ENCODE measurements at regions not wholly inside any gene's neighbourhood (a gene's known extent, or its start where the extent isn't known, plus 50 kb on each side); places are given as distances from the start of the nearest gene placed in this dataset.

DNA sequence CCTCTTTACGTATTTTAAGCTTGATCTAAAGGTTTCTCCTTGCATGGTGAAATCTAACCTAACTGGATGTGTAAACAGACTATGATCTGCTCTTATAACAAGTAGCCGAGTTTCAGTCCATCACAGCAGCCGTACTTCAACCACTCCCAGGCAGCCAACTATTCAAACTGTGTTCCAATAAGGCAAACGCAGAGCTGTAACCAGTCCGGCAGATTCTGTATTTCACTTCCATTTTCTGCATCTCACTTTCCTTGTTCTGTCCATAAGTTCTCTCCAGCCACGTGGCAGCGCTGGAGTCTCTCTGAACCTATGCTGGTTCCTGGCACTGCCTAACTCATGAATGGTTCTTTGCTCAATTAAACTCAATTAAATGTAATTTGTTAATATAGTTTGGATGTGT, 132.6 kb downstream of the FHDC1 start:
- no peaks in the 10 kb centered on the region for H3K9me2 ChIP-seq (ENCODE audit: insufficient read depth, low read length)
- no peak for TF ChIP-seq EZH2phosphoT487 (IDR thresholded peaks at IDR 0.05; ENCODE audit: borderline replicate concordance, low read depth, low read length)
- TF ChIP-seq, protein P1, sequence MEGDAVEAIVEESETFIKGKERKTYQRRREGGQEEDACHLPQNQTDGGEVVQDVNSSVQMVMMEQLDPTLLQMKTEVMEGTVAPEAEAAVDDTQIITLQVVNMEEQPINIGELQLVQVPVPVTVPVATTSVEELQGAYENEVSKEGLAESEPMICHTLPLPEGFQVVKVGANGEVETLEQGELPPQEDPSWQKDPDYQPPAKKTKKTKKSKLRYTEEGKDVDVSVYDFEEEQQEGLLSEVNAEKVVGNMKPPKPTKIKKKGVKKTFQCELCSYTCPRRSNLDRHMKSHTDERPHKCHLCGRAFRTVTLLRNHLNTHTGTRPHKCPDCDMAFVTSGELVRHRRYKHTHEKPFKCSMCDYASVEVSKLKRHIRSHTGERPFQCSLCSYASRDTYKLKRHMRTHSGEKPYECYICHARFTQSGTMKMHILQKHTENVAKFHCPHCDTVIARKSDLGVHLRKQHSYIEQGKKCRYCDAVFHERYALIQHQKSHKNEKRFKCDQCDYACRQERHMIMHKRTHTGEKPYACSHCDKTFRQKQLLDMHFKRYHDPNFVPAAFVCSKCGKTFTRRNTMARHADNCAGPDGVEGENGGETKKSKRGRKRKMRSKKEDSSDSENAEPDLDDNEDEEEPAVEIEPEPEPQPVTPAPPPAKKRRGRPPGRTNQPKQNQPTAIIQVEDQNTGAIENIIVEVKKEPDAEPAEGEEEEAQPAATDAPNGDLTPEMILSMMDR (conservative IDR thresholded peaks at IDR 0.05; ENCODE audit: low read length): no peak
- H4K20me1 ChIP-seq (ENCODE audit: insufficient read depth, low read length): no peaks in the 10 kb centered on the region
- no peaks in the 10 kb centered on the region for H3K36me3 ChIP-seq (ENCODE audit: insufficient read depth, low read length)
- H3K4me3 ChIP-seq (ENCODE audit: low read depth, low read length, poor library complexity, severe bottlenecking): no peak overlapping the region
- H2AFZ ChIP-seq (ENCODE audit: low read length): no peak overlapping the region
- H3K27ac ChIP-seq (ENCODE audit: low read depth, low read length, poor library complexity, severe bottlenecking): no peak overlapping the region
- POLR2A ChIA-PET: interaction anchor here (0.7 kb wide), 1 partner anchor 162 kb away, joined by 3 read pairs; no protein-coding TSS in a partner anchor
- BruUV-seq (replicated peaks): no TSS peak
- no peaks in the 10 kb centered on the region for H3K4me1 ChIP-seq (ENCODE audit: insufficient read depth, low read length, poor library complexity, severe bottlenecking)
- no peak overlapping the region for H3K4me2 ChIP-seq (ENCODE audit: low read length)
- no peaks in the 10 kb centered on the region for H3K79me2 ChIP-seq (ENCODE audit: insufficient read depth, low read depth, low read length)
- no peak for DNase-seq (ENCODE audit: low spot score)
- H3K9me3 ChIP-seq (ENCODE audit: low read length): no peaks in the 10 kb centered on the region
- CTCF ChIA-PET (ENCODE audit: unreplicated experiment): no interaction called here
- intact Hi-C loops (cut with micrococcal nuclease; ENCODE audit: unreplicated experiment): no loop called here

DNA sequence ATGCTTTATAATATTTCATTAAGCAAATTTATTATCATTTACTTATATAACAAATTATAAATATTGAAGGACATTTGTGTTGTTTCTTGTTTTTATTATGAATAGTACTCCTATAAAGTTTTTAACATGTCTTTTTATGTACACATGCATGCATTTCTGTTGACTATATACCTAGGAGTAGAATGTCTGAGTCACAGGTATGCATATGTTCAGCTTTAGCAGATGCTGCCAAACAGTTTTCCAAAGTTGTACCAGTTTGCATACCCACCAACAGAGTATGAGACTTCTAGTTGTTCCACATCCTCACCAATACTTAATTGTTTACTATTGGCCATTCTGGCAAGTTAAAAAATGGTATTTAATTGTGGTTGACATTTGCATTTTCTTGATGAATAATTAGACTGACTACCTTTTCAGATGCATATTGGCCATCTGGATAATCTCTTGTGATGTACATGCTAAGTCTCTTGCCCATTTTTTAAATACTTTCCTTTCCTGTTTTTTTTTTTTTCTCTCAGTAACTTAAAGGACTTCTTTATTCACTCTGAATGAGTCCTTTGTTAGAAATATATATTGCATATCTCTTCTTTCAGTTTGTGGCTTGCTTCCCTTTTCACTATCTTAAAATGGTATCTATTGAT, 132.2 kb upstream of the TRIM2 start:
- H3K9me3 ChIP-seq (ENCODE audit: low read length): no peaks in the 10 kb centered on the region
- H2AFZ ChIP-seq (ENCODE audit: low read length): no peak overlapping the region
- no peaks in the 10 kb centered on the region for H3K36me3 ChIP-seq (ENCODE audit: insufficient read depth, low read length)
- no peak overlapping the region for H3K4me2 ChIP-seq (ENCODE audit: low read length)
- no peak overlapping the region for H3K27ac ChIP-seq (ENCODE audit: low read depth, low read length, poor library complexity, severe bottlenecking)
- no peaks in the 10 kb centered on the region for H3K9me2 ChIP-seq (ENCODE audit: insufficient read depth, low read length)
- ChIA-PET CTCF (ENCODE audit: unreplicated experiment) (no interaction called here), POLR2A (no interaction called here)
- DNase-seq (ENCODE audit: low spot score): no peak
- BruUV-seq (replicated peaks): no TSS peak
- no peak overlapping the region for H3K4me3 ChIP-seq (ENCODE audit: low read depth, low read length, poor library complexity, severe bottlenecking)
- H3K4me1 ChIP-seq (ENCODE audit: insufficient read depth, low read length, poor library complexity, severe bottlenecking): no peaks in the 10 kb centered on the region
- intact Hi-C loops (cut with micrococcal nuclease; ENCODE audit: unreplicated experiment): no loop called here
- no peak for TF ChIP-seq EZH2phosphoT487 (IDR thresholded peaks at IDR 0.05; ENCODE audit: borderline replicate concordance, low read depth, low read length)
- TF ChIP-seq, protein P1 (conservative IDR thresholded peaks at IDR 0.05; ENCODE audit: low read length): no peak
- H4K20me1 ChIP-seq (ENCODE audit: insufficient read depth, low read length): no peaks in the 10 kb centered on the region
- no peaks in the 10 kb centered on the region for H3K79me2 ChIP-seq (ENCODE audit: insufficient read depth, low read depth, low read length)

DNA sequence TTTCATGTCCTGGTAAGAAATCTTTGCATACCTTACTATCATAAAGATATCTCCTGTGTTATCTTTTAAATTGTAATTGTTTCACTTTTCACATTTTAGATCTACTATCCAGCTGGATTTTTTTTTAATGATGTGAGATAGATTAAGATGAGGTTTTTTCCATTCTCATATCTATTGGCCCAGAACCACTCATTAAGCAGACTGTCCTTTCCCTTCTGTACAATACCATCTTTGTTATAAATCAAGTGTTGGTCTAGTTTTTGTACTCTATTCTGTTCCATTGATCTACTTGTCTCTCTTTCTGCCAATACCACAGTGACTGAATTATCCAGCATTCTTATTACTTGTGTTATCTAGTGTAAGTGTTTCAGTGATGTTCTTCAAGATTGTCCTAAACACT, 131.6 kb upstream of the TRIM2 start:
- H3K4me3 ChIP-seq (ENCODE audit: low read depth, low read length, poor library complexity, severe bottlenecking): no peak overlapping the region
- H3K9me2 ChIP-seq (ENCODE audit: insufficient read depth, low read length): no peaks in the 10 kb centered on the region
- H3K9me3 ChIP-seq (ENCODE audit: low read length): no peaks in the 10 kb centered on the region
- intact Hi-C loops (cut with micrococcal nuclease; ENCODE audit: unreplicated experiment): no loop called here
- no peaks in the 10 kb centered on the region for H3K79me2 ChIP-seq (ENCODE audit: insufficient read depth, low read depth, low read length)
- CTCF ChIA-PET (ENCODE audit: unreplicated experiment): no interaction called here
- H3K4me1 ChIP-seq (ENCODE audit: insufficient read depth, low read length, poor library complexity, severe bottlenecking): no peaks in the 10 kb centered on the region
- TF ChIP-seq, protein P1 (conservative IDR thresholded peaks at IDR 0.05; ENCODE audit: low read length): no peak
- no peak for TF ChIP-seq EZH2phosphoT487 (IDR thresholded peaks at IDR 0.05; ENCODE audit: borderline replicate concordance, low read depth, low read length)
- H3K4me2 ChIP-seq (ENCODE audit: low read length): no peak overlapping the region
- no TSS peak for BruUV-seq (replicated peaks)
- POLR2A ChIA-PET: no interaction called here
- H3K27ac ChIP-seq (ENCODE audit: low read depth, low read length, poor library complexity, severe bottlenecking): no peak overlapping the region
- H2AFZ ChIP-seq (ENCODE audit: low read length): no peak overlapping the region
- H4K20me1 ChIP-seq (ENCODE audit: insufficient read depth, low read length): no peaks in the 10 kb centered on the region
- no peaks in the 10 kb centered on the region for H3K36me3 ChIP-seq (ENCODE audit: insufficient read depth, low read length)
- no peak for DNase-seq (ENCODE audit: low spot score)

Data from OCI-LY7 (cell line).